T-helper 2 cell treated with Interferon-gamma antibody and Interleukin-4, amounts not matched to agents 5 μg/mL and 100 μg/mL, for 36 hours (primary cell): ENCODE measurements at regions not wholly inside any gene's neighbourhood (a gene's known extent, or its start where the extent isn't known, plus 50 kb on each side); places are given as distances from the start of the nearest gene placed in this dataset.

Experiments
- DNase-seq: peaks from one replicate; pipeline ENCODE4 v3.0.0; 2021; ENCODE audit warnings: low spot score
- H3K27ac Mint-ChIP-seq: one replicate; pipeline ENCODE4 v1.8.0; 2021; ENCODE audit warnings: mild to moderate bottlenecking, mixed read lengths
- H3K27me3 Mint-ChIP-seq: one replicate; pipeline ENCODE4 v1.8.0; 2021; ENCODE audit warnings: low read depth, mixed read lengths
- H3K36me3 Mint-ChIP-seq: one replicate; pipeline ENCODE4 v1.8.0; 2021; ENCODE audit warnings: low read depth, mixed read lengths
- H3K4me1 Mint-ChIP-seq: one replicate; pipeline ENCODE4 v1.8.0; 2021; ENCODE audit warnings: low read depth, mixed read lengths
- H3K4me3 Mint-ChIP-seq: one replicate; pipeline ENCODE4 v1.8.0; 2022; ENCODE audit warnings: mild to moderate bottlenecking, moderate library complexity, mixed read lengths
- H3K9me3 Mint-ChIP-seq: one replicate; pipeline ENCODE4 v1.8.0; 2021; ENCODE audit warnings: mixed read lengths

DNA sequence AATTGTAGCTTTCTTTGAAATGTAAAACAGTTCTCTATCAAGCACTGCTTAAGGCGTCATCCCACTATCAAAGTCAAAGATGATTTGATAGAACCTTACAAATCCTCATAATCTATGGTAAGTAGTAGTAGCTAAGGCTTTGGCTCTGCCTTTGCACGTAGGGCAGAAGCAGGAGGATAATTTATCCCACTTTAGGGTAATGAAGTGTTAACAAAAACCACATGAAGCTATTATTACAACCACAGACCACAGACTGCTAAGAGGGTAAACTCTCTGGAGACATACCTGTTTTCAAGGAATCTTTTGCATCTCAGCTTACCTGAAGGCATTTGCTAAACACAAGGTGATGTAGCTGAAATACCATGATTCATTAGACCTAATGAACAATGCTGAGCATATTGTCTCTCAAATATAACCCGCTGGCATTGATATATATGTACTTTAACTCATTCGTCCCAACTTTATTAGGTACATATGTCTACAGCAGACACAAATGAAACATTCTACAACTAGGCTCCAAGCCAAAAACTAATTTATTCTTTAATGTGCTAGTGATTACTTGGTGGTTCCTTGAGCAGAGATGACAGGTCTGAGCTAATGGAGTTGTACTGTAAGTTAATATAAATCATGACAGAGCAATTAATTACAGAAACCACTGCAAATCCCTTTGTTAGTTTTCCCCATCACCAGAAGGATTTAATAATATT lies 368.8 kb downstream of the ETNK1 start:
- no peak for DNase-seq
- Mint-ChIP-seq H3K27me3 (no peaks in the 10 kb centered on the region), H3K4me3 (no peak overlapping the region), H3K27ac (no peak overlapping the region), H3K9me3 (no peaks in the 10 kb centered on the region), H3K4me1 (no peaks in the 10 kb centered on the region), H3K36me3 (no peaks in the 10 kb centered on the region)

GRCh38 chr12:22994316-22994675 lies 369.3 kb downstream of the ETNK1 start:
- Mint-ChIP-seq H3K36me3 (no peaks in the 10 kb centered on the region), H3K27ac (no peak overlapping the region), H3K4me1 (no peaks in the 10 kb centered on the region), H3K4me3 (no peak overlapping the region), H3K27me3 (no peaks in the 10 kb centered on the region), H3K9me3 (no peaks in the 10 kb centered on the region)
- DNase-seq, result no peak

GRCh38 chr12:23001487-23001886 lies 376.5 kb downstream of the ETNK1 start:
- no peak for DNase-seq
- H3K36me3 Mint-ChIP-seq, result no peaks in the 10 kb centered on the region
- no peaks in the 10 kb centered on the region for H3K27me3 Mint-ChIP-seq
- no peak overlapping the region for H3K4me3 Mint-ChIP-seq
- no peaks in the 10 kb centered on the region for H3K9me3 Mint-ChIP-seq
- no peak overlapping the region for H3K27ac Mint-ChIP-seq
- H3K4me1 Mint-ChIP-seq, result no peaks in the 10 kb centered on the region

DNA sequence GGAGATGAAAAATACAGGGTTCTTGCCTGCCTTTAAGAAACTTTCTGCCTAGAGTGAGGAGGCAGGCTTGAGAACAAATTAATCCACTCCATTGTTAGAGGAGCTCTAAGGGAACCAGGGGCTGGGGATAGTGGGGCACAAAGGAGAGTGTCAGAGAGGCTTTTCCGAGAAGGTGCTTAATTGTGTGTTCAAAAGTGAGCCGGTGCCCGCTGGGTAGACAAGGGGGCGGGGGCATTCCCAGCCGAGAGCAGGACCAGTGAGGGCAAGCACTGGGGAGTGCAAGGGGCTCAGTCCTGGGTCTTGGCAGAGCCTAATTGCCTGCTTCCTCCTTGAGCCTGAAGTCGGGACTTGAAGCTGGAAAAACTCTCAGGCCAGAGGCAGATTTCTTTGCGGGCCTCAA lies 377.4 kb downstream of the ETNK1 start:
- Mint-ChIP-seq H3K27ac (no peak overlapping the region), H3K4me1 (no peaks in the 10 kb centered on the region), H3K4me3 (no peak overlapping the region), H3K9me3 (no peaks in the 10 kb centered on the region), H3K27me3 (no peaks in the 10 kb centered on the region), H3K36me3 (no peaks in the 10 kb centered on the region)
- DNase-seq, result no peak

- Mint-ChIP-seq H3K9me3 (no peaks in the 10 kb centered on the region), H3K27me3 (no peaks in the 10 kb centered on the region), H3K4me3 (no peak overlapping the region), H3K27ac (no peak overlapping the region), H3K4me1 (no peaks in the 10 kb centered on the region), H3K36me3 (no peaks in the 10 kb centered on the region)
- DNase-seq, result no peak
These were observed 379.6 kb downstream of the ETNK1 start for GRCh38 chr12:23004473-23005020.

- H3K4me3 Mint-ChIP-seq, result no peak overlapping the region
- H3K27ac Mint-ChIP-seq, result no peak overlapping the region
- H3K4me1 Mint-ChIP-seq, result no peaks in the 10 kb centered on the region
- H3K36me3 Mint-ChIP-seq, result no peaks in the 10 kb centered on the region
- H3K9me3 Mint-ChIP-seq, result no peaks in the 10 kb centered on the region
- DNase-seq, result no peak
- H3K27me3 Mint-ChIP-seq, result no peaks in the 10 kb centered on the region
These were observed 380.4 kb downstream of the ETNK1 start for GRCh38 chr12:23005387-23005786.

GRCh38 chr12:23006413-23006812 lies 381.4 kb downstream of the ETNK1 start:
- Mint-ChIP-seq H3K4me1 (no peaks in the 10 kb centered on the region), H3K27ac (no peak overlapping the region), H3K9me3 (no peaks in the 10 kb centered on the region), H3K4me3 (no peak overlapping the region), H3K36me3 (no peaks in the 10 kb centered on the region), H3K27me3 (no peaks in the 10 kb centered on the region)
- DNase-seq, result no peak

- Mint-ChIP-seq H3K27ac (no peak overlapping the region), H3K4me1 (no peaks in the 10 kb centered on the region), H3K9me3 (peaks cover 4% of the 10 kb centered on the region), H3K4me3 (no peak overlapping the region), H3K27me3 (no peaks in the 10 kb centered on the region), H3K36me3 (no peaks in the 10 kb centered on the region)
- no peak for DNase-seq
These were observed 383.7 kb downstream of the ETNK1 start for GRCh38 chr12:23008623-23009022.

DNA sequence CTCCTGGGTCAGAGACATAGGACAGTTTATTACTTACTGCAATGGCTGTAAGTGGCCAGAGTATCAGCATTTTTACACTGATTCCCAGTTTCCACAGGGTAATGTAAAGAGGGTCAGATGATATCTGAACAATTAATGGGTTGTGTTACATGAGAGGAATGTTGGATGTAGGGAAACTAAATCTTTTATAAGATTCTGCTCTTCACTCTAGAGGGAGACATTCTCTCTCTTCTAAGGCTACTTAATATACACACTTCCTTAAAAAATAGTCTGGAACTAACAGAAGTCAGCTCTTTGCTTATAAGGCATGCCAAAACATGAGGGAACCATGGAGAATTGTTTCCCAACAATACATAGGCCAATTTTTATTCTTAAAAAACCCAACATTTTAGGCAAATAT lies 389.8 kb downstream of the ETNK1 start:
- Mint-ChIP-seq H3K36me3 (no peaks in the 10 kb centered on the region), H3K4me1 (no peaks in the 10 kb centered on the region), H3K27ac (no peak overlapping the region), H3K9me3 (peaks cover 4% of the 10 kb centered on the region), H3K27me3 (no peaks in the 10 kb centered on the region), H3K4me3 (no peak overlapping the region)
- DNase-seq, result no peak

- no peak overlapping the region for H3K27ac Mint-ChIP-seq
- H3K4me1 Mint-ChIP-seq, result no peaks in the 10 kb centered on the region
- no peaks in the 10 kb centered on the region for H3K27me3 Mint-ChIP-seq
- no peak overlapping the region for H3K4me3 Mint-ChIP-seq
- DNase-seq, result no peak
- no peaks in the 10 kb centered on the region for H3K9me3 Mint-ChIP-seq
- no peaks in the 10 kb centered on the region for H3K36me3 Mint-ChIP-seq
These were observed 400.5 kb downstream of the ETNK1 start for GRCh38 chr12:23025372-23026016.

DNA sequence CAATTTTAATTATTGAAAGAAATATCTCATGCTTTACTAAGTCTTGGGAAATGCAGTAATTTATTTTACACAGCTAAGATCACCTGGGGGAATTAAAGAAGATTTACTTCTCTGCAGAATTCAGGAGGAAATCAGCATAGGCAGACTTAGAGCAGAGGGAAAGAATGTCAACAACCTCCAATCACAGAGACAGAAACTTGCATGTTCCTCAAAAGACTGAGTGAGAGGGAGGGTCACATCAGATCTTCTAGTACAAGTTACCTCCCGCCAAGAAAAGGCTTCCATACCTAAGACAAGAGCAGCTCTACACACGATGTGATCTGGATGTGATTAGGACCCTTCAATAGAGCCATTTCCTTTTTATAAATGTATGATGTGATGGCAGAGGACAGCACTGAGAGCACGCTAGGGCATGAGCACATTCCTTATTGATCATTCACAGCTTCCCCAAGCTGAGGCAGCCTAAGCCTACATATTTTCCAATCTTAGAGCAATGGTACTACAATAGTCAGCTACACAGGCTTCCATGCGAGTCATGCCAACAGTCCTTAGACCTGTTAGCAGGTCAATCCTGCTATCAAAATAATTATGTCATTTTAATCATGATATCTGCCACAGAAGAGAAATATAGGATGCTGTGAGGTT lies 403.3 kb downstream of the ETNK1 start:
- Mint-ChIP-seq H3K4me1 (no peaks in the 10 kb centered on the region), H3K4me3 (no peak overlapping the region), H3K27me3 (no peaks in the 10 kb centered on the region), H3K9me3 (no peaks in the 10 kb centered on the region), H3K36me3 (no peaks in the 10 kb centered on the region), H3K27ac (no peak overlapping the region)
- DNase-seq, result no peak

DNA sequence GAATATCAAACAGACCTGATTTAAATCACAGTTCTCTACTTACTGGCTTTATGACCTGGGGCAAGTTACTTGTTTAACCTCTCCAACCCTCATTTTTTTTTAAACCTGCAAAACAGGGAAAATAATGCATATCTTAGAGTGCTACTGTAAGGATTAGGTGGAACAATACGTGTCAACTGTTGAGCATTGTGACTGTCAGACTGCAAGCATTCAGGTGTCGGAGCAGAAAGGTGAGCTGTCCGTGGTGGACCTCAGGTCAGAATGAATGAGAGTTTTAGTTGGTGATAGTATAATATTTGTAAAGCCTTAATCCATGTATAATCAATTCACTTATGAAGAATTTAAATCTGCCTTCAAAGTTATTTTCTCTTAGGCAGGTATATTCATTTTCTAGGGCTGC lies 404.2 kb downstream of the ETNK1 start:
- Mint-ChIP-seq H3K9me3 (no peaks in the 10 kb centered on the region), H3K27ac (no peak overlapping the region), H3K36me3 (no peaks in the 10 kb centered on the region), H3K4me1 (no peaks in the 10 kb centered on the region), H3K4me3 (no peak overlapping the region), H3K27me3 (no peaks in the 10 kb centered on the region)
- DNase-seq, result no peak

DNA sequence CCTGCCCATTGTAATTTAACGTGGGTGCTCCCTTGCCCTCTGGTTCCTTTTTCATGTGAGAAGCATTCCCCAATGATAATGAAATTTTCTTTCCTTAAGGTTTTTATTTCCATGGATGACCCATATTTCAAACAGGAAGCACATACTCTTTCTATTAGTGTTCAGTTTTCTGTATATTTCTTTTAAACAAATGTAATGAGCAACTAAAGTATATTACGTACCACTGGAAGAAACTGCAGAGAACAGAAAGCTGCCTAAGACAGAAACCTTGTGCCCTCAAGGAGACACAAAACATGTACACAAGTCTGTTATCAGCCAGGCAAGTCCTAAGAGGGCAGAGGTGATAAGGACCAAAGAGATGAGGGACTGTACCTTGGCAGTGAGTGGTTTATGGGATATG lies 414.9 kb downstream of the ETNK1 start:
- H3K27me3 Mint-ChIP-seq, result no peaks in the 10 kb centered on the region
- H3K4me1 Mint-ChIP-seq, result no peaks in the 10 kb centered on the region
- DNase-seq, result no peak
- no peak overlapping the region for H3K4me3 Mint-ChIP-seq
- H3K9me3 Mint-ChIP-seq, result peaks cover 4% of the 10 kb centered on the region
- H3K36me3 Mint-ChIP-seq, result no peaks in the 10 kb centered on the region
- H3K27ac Mint-ChIP-seq, result no peak overlapping the region

DNA sequence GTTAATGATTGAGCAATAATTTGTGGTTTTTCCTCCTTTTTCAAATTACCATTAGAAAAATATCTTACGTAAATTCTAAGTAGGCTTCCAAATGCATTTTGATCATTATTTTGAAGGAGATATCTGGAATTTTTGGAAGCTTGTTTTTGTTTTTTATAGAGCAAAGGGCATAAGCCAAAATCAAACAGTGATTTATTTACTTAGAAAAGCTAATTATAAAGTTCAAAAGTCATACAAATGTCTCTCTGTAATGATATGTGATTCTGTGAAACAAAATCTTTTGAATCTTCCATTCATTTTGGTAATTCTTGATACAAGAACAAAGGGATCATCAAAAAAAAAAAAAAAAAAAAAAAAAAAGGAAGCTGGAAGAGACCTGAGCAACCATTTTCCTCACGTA lies 416.8 kb downstream of the ETNK1 start:
- Mint-ChIP-seq H3K36me3 (no peaks in the 10 kb centered on the region), H3K4me1 (no peaks in the 10 kb centered on the region), H3K27me3 (no peaks in the 10 kb centered on the region), H3K4me3 (no peak overlapping the region), H3K9me3 (peaks cover 4% of the 10 kb centered on the region), H3K27ac (no peak overlapping the region)
- no peak for DNase-seq
